Activated T-cell treated with anti-CD3 and anti-CD28 coated beads, Interleukin-2, amount 50 U/mL, for 72 hours (primary cell): ENCODE measurements at regions not wholly inside any gene's neighbourhood (a gene's known extent, or its start where the extent isn't known, plus 50 kb on each side); places are given as distances from the start of the nearest gene placed in this dataset.

Source experiments
- ATAC-seq, 2 donors: fragments of 150-1000 bp; cut with Tn5 transposase; replicated peaks in 1 of 2; 2 replicates each; pipeline ENCODE4 v1.10.0; 2021; ENCODE audit warnings: moderate library complexity in 2 of 2, mild to moderate bottlenecking in 1 of 2
- DNase-seq, 2 donors: peaks; one replicate each; pipeline ENCODE4 v3.0.0; 2021 to 2022; ENCODE audit warnings: mixed read lengths in 1 of 2
- H3K27ac Mint-ChIP-seq: one replicate; pipeline ENCODE4 v1.8.0; 2022; ENCODE audit warnings: mild to moderate bottlenecking, moderate library complexity, mixed read lengths
- H3K27me3 Mint-ChIP-seq: one replicate; pipeline ENCODE4 v1.8.0; 2022; ENCODE audit warnings: low read depth, mixed read lengths
- H3K36me3 Mint-ChIP-seq, 2 donors: one replicate each; pipeline ENCODE4 v1.8.0; 2022; ENCODE audit warnings: mixed read lengths in 2 of 2, mild to moderate bottlenecking in 1 of 2; ENCODE audit not compliant: insufficient read depth in 2 of 2
- H3K4me1 Mint-ChIP-seq: one replicate; pipeline ENCODE4 v1.8.0; 2022; ENCODE audit warnings: low read depth, mixed read lengths
- H3K4me3 Mint-ChIP-seq, 2 donors: one replicate each; pipeline ENCODE4 v1.8.0; 2022; ENCODE audit warnings: mild to moderate bottlenecking in 2 of 2, mixed read lengths in 2 of 2, moderate library complexity in 2 of 2
- H3K9me3 Mint-ChIP-seq, 2 donors: one replicate each; pipeline ENCODE4 v1.8.0; 2022; ENCODE audit warnings: mixed read lengths in 2 of 2

GRCh38 chr2:20539133-20539719, 92.4 kb downstream of the RHOB start:
- Mint-ChIP-seq H3K27ac (no peak overlapping the region), H3K27me3 (no peaks in the 10 kb centered on the region), H3K4me3 (no peak overlapping the region), H3K4me1 (no peaks in the 10 kb centered on the region), H3K9me3 (no peaks in the 10 kb centered on the region), H3K36me3 (no peaks in the 10 kb centered on the region)
- ATAC-seq (peak in 1 of 2 donors; percentile 53), DNase-seq (no peak)

- H3K4me3 Mint-ChIP-seq: no peak overlapping the region
- H3K4me1 Mint-ChIP-seq: no peaks in the 10 kb centered on the region
- no peaks in the 10 kb centered on the region for H3K36me3 Mint-ChIP-seq
- H3K9me3 Mint-ChIP-seq: no peaks in the 10 kb centered on the region
- ATAC-seq (peak in 1 of 2 donors; percentile 71), DNase-seq (no peak)
- no peak overlapping the region for H3K27ac Mint-ChIP-seq
- H3K27me3 Mint-ChIP-seq: no peaks in the 10 kb centered on the region
Observed at GRCh38 chr2:20539776-20540586, 93.1 kb downstream of the RHOB start.

- no peaks in the 10 kb centered on the region for H3K36me3 Mint-ChIP-seq
- no peaks in the 10 kb centered on the region for H3K9me3 Mint-ChIP-seq
- H3K4me1 Mint-ChIP-seq: no peaks in the 10 kb centered on the region
- H3K27ac Mint-ChIP-seq: no peak overlapping the region
- DNase-seq: no peak
- no peaks in the 10 kb centered on the region for H3K27me3 Mint-ChIP-seq
- H3K4me3 Mint-ChIP-seq: no peak overlapping the region
- ATAC-seq: peak in 1 of 2 donors; percentile 18
Observed at GRCh38 chr2:20540587-20541293, 93.9 kb downstream of the RHOB start.

GRCh38 chr2:20541294-20541640, 94.4 kb downstream of the RHOB start:
- no peak overlapping the region for H3K4me3 Mint-ChIP-seq
- H3K27ac Mint-ChIP-seq: no peak overlapping the region
- no peaks in the 10 kb centered on the region for H3K4me1 Mint-ChIP-seq
- no peak for ATAC-seq
- no peaks in the 10 kb centered on the region for H3K9me3 Mint-ChIP-seq
- no peaks in the 10 kb centered on the region for H3K36me3 Mint-ChIP-seq
- no peaks in the 10 kb centered on the region for H3K27me3 Mint-ChIP-seq
- no peak for DNase-seq

GRCh38 chr2:20541651-20542050, 94.8 kb downstream of the RHOB start:
- no peak for ATAC-seq
- H3K4me3 Mint-ChIP-seq: no peak overlapping the region
- no peaks in the 10 kb centered on the region for H3K27me3 Mint-ChIP-seq

GRCh38 chr2:20542269-20542668, 95.4 kb downstream of the RHOB start:
- Mint-ChIP-seq H3K4me1 (no peaks in the 10 kb centered on the region), H3K4me3 (no peak overlapping the region), H3K36me3 (no peaks in the 10 kb centered on the region), H3K27me3 (no peaks in the 10 kb centered on the region), H3K9me3 (no peaks in the 10 kb centered on the region), H3K27ac (no peak overlapping the region)
- DNase-seq (no peak), ATAC-seq (no peak)

More at GRCh38 chr2:20541651-20542050, 94.8 kb downstream of the RHOB start:
- Mint-ChIP-seq H3K36me3 (no peaks in the 10 kb centered on the region), H3K9me3 (no peaks in the 10 kb centered on the region), H3K27ac (no peak overlapping the region), H3K4me1 (no peaks in the 10 kb centered on the region)
- no peak for DNase-seq

- Mint-ChIP-seq H3K4me1 (no peaks in the 10 kb centered on the region), H3K27ac (no peak overlapping the region), H3K36me3 (no peaks in the 10 kb centered on the region), H3K4me3 (no peak overlapping the region), H3K9me3 (no peaks in the 10 kb centered on the region), H3K27me3 (no peaks in the 10 kb centered on the region)
- DNase-seq (no peak), ATAC-seq (no peak)
Observed at GRCh38 chr2:20542746-20543468, 96.0 kb downstream of the RHOB start.

GRCh38 chr2:20543469-20544152, 96.7 kb downstream of the RHOB start:
- Mint-ChIP-seq H3K27me3 (no peaks in the 10 kb centered on the region), H3K4me3 (no peak overlapping the region), H3K36me3 (no peaks in the 10 kb centered on the region), H3K27ac (no peak overlapping the region), H3K9me3 (no peaks in the 10 kb centered on the region), H3K4me1 (no peaks in the 10 kb centered on the region)
- DNase-seq: no peak
- ATAC-seq: no peak

- H3K4me3 Mint-ChIP-seq: no peak overlapping the region
- H3K9me3 Mint-ChIP-seq: no peaks in the 10 kb centered on the region
- H3K27ac Mint-ChIP-seq: no peak overlapping the region
- ATAC-seq (no peak), DNase-seq (no peak)
- no peaks in the 10 kb centered on the region for H3K36me3 Mint-ChIP-seq
- no peaks in the 10 kb centered on the region for H3K27me3 Mint-ChIP-seq
- no peaks in the 10 kb centered on the region for H3K4me1 Mint-ChIP-seq
Observed at GRCh38 chr2:20544153-20544747, 97.4 kb downstream of the RHOB start.

GRCh38 chr2:20549144-20549543, 101.8 kb downstream of the HS1BP3 start:
- ATAC-seq: no peak
- H3K4me1 Mint-ChIP-seq: no peaks in the 10 kb centered on the region
- no peaks in the 10 kb centered on the region for H3K9me3 Mint-ChIP-seq
- H3K36me3 Mint-ChIP-seq: no peaks in the 10 kb centered on the region
- H3K27ac Mint-ChIP-seq: no peak overlapping the region
- DNase-seq: no peak
- H3K4me3 Mint-ChIP-seq: no peak overlapping the region
- H3K27me3 Mint-ChIP-seq: no peaks in the 10 kb centered on the region

GRCh38 chr2:20549691-20550348, 101.1 kb downstream of the HS1BP3 start:
- Mint-ChIP-seq H3K27ac (no peak overlapping the region), H3K4me1 (no peaks in the 10 kb centered on the region), H3K9me3 (no peaks in the 10 kb centered on the region), H3K4me3 (no peak overlapping the region), H3K36me3 (no peaks in the 10 kb centered on the region), H3K27me3 (no peaks in the 10 kb centered on the region)
- no peak for DNase-seq
- no peak for ATAC-seq
